ENCODE measurements at regions not wholly inside any gene's neighbourhood (a gene's known extent, or its start where the extent isn't known, plus 50 kb on each side); places are given as distances from the start of the nearest gene placed in this dataset.

DNA sequence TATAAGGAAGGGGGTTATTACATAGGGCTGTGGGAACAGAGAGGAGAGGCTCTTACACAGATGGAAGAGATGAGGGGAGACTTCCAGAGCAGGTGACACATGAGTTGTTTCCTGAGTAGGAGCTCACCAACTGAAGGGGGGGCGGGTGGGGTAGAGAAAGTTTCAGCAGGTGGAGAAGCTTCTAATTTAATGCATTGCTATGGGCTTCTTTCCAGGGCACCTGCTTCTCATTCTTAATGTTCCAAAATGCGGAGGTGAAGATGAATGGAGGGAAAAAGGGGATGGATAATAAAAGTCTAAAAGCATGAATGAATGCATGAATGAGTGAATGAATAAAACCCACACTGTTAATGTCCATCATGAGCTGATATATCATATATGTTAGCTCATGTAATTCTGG lies 439.0 kb upstream of the CCL2 start:
- TF ChIP-seq, protein P1, sequence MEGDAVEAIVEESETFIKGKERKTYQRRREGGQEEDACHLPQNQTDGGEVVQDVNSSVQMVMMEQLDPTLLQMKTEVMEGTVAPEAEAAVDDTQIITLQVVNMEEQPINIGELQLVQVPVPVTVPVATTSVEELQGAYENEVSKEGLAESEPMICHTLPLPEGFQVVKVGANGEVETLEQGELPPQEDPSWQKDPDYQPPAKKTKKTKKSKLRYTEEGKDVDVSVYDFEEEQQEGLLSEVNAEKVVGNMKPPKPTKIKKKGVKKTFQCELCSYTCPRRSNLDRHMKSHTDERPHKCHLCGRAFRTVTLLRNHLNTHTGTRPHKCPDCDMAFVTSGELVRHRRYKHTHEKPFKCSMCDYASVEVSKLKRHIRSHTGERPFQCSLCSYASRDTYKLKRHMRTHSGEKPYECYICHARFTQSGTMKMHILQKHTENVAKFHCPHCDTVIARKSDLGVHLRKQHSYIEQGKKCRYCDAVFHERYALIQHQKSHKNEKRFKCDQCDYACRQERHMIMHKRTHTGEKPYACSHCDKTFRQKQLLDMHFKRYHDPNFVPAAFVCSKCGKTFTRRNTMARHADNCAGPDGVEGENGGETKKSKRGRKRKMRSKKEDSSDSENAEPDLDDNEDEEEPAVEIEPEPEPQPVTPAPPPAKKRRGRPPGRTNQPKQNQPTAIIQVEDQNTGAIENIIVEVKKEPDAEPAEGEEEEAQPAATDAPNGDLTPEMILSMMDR (IDR thresholded peaks at IDR 0.05), result no peak
- no peak for TF ChIP-seq POLR2A (IDR thresholded peaks at IDR 0.05)

Measured in heart left ventricle (tissue), 13 donors.